ENCODE measurements at regions not wholly inside any gene's neighbourhood (a gene's known extent, or its start where the extent isn't known, plus 50 kb on each side); places are given as distances from the start of the nearest gene placed in this dataset.

- DNase-seq = no peak
These were observed 150.2 kb upstream of the VSTM2B start for GRCh38 chr19:29375429-29376119.

- no peak for DNase-seq
These were observed 148.9 kb upstream of the VSTM2B start for GRCh38 chr19:29376855-29377354.

GRCh38 chr19:29378126-29378525 is 147.7 kb upstream of the VSTM2B start:
- no peak for DNase-seq

- no peak for DNase-seq
These were observed 147.2 kb upstream of the VSTM2B start for GRCh38 chr19:29378543-29379080.

GRCh38 chr19:29379257-29380021 is 146.4 kb upstream of the VSTM2B start:
- no peak for DNase-seq

- DNase-seq = no peak
These were observed 145.2 kb upstream of the VSTM2B start for GRCh38 chr19:29380581-29380980.

GRCh38 chr19:29381353-29382203 is 144.2 kb upstream of the VSTM2B start:
- DNase-seq = no peak

GRCh38 chr19:29383696-29384095 is 142.1 kb upstream of the VSTM2B start:
- DNase-seq = no peak

GRCh38 chr19:29384656-29385055 is 141.1 kb upstream of the VSTM2B start:
- DNase-seq = no peak

GRCh38 chr19:29385191-29385795 is 140.5 kb upstream of the VSTM2B start:
- DNase-seq = no peak

GRCh38 chr19:29386970-29387369 is 138.8 kb upstream of the VSTM2B start:
- no peak for DNase-seq

- no peak for DNase-seq
These were observed 138.2 kb upstream of the VSTM2B start for GRCh38 chr19:29387586-29387985.

GRCh38 chr19:29389495-29389894 is 136.3 kb upstream of the VSTM2B start:
- no peak for DNase-seq

- DNase-seq = no peak
These were observed 135.1 kb upstream of the VSTM2B start for GRCh38 chr19:29390742-29391141.

GRCh38 chr19:29393915-29394460 is 131.8 kb upstream of the VSTM2B start:
- no peak for DNase-seq

GRCh38 chr19:29395111-29395733 is 130.6 kb upstream of the VSTM2B start:
- DNase-seq = no peak

GRCh38 chr19:29395734-29396414 is 129.9 kb upstream of the VSTM2B start:
- no peak for DNase-seq

- no peak for DNase-seq
These were observed 128.9 kb upstream of the VSTM2B start for GRCh38 chr19:29396925-29397324.

GRCh38 chr19:29397748-29398147 is 128.0 kb upstream of the VSTM2B start:
- no peak for DNase-seq

GRCh38 chr19:29399804-29400203 is 126.0 kb upstream of the VSTM2B start:
- no peak for DNase-seq

All from NCI-H446 treated with DMSO at 0.1 percent for 48 hours (cell line).